GM12875 (cell line): ENCODE measurements at regions not wholly inside any gene's neighbourhood (a gene's known extent, or its start where the extent isn't known, plus 50 kb on each side); places are given as distances from the start of the nearest gene placed in this dataset.
A peak's percentile ranks its signal among the peaks of the same experiment; 100 is the strongest.

Experiments
- H3K4me3 ChIP-seq: one replicate; pipeline ENCODE4 v1.5.1; 2011; ENCODE audit warnings: low read depth, low read length, control low read depth
- TF ChIP-seq, protein P1 (sequence below): IDR thresholded peaks from 2 replicates; pipeline ENCODE4 v1.5.1; 2011; ENCODE audit warnings: low read depth, mild to moderate bottlenecking, control low read depth, inconsistent platforms, low read length, moderate library complexity, borderline replicate concordance; ENCODE audit not compliant: insufficient read depth

DNA sequence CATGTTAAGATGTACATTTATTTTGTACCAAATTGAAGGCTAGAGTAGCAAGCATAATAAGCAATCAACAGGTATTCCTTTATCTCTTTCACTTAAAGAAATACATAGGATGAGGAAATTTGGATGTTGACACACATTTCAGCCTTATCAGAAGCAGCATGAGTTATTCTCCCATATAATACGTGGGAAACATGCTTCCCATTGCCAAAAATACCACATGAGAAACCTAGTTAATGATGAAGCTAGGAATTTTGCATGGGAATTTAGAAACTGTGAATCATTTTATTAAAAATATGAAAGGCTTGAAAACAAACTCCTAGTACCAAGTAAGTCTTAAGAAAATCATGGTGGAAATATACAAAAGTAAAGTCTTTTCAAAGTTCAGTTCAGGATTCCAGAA, 751.8 kb downstream of the TSN start:
- TF ChIP-seq, protein P1, sequence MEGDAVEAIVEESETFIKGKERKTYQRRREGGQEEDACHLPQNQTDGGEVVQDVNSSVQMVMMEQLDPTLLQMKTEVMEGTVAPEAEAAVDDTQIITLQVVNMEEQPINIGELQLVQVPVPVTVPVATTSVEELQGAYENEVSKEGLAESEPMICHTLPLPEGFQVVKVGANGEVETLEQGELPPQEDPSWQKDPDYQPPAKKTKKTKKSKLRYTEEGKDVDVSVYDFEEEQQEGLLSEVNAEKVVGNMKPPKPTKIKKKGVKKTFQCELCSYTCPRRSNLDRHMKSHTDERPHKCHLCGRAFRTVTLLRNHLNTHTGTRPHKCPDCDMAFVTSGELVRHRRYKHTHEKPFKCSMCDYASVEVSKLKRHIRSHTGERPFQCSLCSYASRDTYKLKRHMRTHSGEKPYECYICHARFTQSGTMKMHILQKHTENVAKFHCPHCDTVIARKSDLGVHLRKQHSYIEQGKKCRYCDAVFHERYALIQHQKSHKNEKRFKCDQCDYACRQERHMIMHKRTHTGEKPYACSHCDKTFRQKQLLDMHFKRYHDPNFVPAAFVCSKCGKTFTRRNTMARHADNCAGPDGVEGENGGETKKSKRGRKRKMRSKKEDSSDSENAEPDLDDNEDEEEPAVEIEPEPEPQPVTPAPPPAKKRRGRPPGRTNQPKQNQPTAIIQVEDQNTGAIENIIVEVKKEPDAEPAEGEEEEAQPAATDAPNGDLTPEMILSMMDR = no peak
- H3K4me3 ChIP-seq = no peak overlapping the region

DNA sequence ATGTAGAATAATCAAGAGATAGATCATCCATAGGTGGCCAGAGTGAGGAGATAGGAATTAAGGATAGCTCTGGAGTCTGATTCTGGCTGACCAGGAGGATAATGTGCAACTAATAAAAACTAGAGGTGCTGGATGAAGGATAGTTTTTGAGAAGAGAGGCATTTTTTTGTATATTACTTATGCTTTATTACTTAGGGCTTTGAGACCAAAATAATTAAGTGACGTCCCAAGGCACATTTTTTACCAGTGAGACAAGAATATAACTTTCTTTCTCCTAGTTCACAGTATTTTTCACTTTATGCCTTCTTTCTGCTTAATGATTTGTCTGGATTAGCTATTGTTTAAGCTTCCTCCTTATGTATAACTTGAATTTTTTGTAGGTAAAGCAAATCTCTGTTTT, 756.6 kb downstream of the TSN start:
- TF ChIP-seq, protein P1 = no peak
- H3K4me3 ChIP-seq = no peak overlapping the region

DNA sequence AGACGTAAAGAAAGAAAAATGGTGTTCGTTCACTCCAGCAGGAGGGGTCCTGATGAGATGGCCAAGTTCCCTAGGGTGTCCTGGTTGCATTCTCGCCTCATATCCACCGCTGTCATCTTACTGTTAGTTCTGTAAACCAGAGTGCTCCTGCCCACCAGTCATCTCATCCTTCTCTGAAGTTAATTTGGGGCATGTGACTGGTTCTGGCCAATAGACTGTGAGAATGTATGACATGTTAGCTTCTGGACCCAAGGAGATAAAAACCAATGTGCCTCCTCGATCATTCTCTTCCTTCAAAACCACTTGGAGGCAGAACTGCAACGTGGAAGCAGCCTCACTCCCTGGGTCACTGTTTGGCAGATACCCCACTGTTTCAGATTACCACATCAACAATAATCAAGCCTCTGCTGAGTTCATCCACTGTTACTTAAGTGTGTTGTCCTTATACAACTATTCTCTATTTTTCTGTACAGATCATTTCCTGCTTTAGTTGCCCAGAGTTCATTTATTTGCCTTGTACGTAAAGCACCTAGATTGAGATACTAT, 759.1 kb downstream of the TSN start:
- TF ChIP-seq, protein P1 = no peak
- H3K4me3 ChIP-seq = no peak overlapping the region

DNA sequence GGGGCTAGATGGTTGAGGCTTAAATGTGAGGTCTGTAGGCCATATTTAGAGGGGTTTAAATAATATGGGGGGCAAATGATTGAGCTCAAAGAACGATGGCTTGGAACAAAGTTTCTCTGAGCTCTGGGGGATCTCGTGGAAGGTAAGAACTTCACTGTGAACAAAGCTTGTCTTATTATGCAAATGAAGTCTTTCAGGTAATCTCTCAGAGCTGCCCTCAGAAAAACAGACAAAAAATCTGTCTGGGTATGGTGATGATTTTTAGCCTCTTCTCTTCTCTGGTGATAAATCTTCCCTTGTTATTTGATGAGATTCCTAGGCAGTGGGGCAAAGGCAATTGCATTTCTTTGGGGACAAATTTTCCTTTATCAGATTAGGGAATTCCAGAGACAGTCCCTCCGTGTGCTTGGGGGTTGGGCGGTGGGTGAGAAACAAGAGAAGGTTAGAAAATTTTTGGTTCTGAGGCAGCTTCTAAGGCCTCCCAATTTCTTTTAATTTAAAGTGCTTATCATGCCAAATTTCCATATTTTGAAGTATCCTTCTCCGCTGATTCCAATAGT, 760.4 kb downstream of the TSN start:
- TF ChIP-seq, protein P1 = no peak
- no peak overlapping the region for H3K4me3 ChIP-seq

DNA sequence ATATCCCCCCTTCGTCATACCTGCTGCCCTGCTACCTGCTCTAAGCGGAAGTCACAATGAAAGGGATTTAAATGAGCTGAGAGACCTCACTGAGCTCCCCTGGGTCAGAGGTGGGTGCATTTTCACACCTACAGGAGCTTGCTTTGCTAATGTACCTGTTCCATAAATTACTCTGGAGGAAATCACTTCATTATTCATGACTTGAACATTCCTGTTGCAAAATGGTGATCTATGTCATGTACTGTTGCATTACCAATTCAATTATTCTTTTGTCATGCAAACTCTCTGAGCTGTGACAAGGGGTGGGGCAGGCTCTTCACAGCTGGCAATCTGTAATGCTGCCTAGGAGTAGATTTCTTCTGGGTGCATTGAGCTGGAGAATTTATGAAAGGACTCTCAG, 761.3 kb downstream of the TSN start:
- TF ChIP-seq, protein P1 = no peak
- H3K4me3 ChIP-seq = no peak overlapping the region

DNA sequence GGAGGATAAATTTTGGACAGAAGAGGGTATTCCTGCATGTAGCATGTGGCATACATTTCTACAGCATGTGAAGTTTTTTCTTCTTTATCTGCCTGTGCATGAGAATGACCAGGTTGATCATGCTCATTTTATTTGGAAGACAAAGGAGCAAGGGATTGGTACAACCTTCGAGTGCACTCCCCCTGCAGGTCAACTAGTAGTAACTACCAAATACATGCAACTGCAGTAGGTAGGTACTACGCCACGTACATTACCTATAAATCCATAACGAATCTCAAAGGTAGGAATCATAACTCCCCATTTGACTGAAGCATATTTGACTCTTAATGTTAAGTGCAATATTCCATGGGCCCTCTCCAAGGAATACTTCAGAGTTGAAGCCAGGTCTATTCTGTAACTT, 763.9 kb downstream of the TSN start:
- TF ChIP-seq, protein P1 = peak; percentile 22; the same call in 1 of the 2 replicates

DNA sequence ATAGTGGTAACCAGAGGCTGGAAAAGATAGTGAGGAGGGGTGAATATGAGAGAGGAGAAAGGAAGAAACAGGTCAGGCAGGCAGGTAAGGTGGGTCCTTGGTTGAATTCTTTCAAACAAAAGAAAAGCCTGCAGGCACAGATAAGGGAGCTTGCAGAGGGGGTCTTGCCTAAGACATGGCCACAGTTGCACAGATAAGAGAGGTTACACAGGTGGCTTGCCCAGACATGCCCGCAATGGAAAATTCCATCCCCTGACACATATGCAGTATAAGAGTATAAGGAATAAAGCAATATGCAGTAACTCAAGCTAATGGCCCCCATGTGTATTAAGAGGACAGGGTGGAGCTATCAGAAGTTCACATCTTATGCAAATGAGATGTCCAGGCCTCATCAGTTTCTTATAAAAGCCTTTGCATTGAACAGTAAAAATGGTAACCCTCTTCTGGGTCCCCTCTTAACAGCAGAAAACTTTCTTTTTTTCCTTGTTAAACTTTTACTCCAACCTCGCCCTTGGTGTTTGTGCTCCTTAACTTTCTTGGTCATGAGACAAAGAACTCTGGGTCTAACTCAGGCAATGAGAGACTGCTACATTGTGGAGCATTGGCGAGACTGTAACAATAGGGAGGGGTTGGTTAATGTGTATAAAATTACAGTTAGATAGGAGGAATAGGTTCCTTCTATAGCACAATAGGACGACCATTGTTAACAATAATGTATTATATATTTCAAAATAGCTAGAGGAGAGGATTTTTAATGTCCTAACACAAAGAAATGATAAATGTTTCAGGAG, 764.6 kb downstream of the TSN start:
- TF ChIP-seq, protein P1 = no peak
- H3K4me3 ChIP-seq = no peak overlapping the region

More for the DNA sequence above, 763.9 kb downstream of the TSN start:
- no peak overlapping the region for H3K4me3 ChIP-seq
